ENCODE measurements at regions not wholly inside any gene's neighbourhood (a gene's known extent, or its start where the extent isn't known, plus 50 kb on each side); places are given as distances from the start of the nearest gene placed in this dataset.

DNA sequence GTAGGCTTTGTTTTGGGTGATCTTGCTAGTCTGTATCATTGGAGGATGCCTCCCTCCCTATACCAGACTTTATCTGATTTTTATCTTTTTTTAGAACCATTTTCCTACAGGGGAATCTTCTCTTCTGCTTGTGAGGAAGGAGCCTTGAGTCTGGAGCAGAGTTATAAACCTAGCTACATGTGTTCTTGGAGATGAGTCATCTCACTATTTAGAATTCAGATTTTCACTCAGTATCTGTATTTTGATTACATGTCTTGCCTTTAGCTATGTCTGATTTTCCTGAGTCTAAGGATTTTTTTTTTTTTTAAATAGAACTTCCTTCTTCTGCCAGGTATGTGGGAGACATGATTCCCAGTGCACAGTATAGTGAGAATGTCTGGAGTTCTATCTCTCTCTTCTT is 211.6 kb upstream of the MBL2 start:
- Histone ChIP-seq H4K20me1 (ENCODE audit: insufficient read depth, low read length) (no peaks in the 10 kb centered on the region), H3K36me3 (ENCODE audit: insufficient read depth, low read length) (no peaks in the 10 kb centered on the region), H3K4me3 (ENCODE audit: insufficient read depth, low read length) (no peak overlapping the region), H3K79me2 (ENCODE audit: insufficient read depth, low read length) (no peaks in the 10 kb centered on the region), H3K4me2 (ENCODE audit: insufficient read depth, low read length) (no peak overlapping the region), H2AFZ (ENCODE audit: low read length) (no peak overlapping the region), H3K27me3 (ENCODE audit: insufficient read depth, low read length) (no peaks in the 10 kb centered on the region), H3K27ac (ENCODE audit: low read depth, low read length) (no peak overlapping the region), H3K9me3 (ENCODE audit: low read depth, low read length) (no peaks in the 10 kb centered on the region), H3K4me1 (ENCODE audit: insufficient read depth, low read length) (no peaks in the 10 kb centered on the region)
- DNase-seq (ENCODE audit: insufficient read length, low spot score, missing footprints) = no peak
- TF ChIP-seq, protein P1, sequence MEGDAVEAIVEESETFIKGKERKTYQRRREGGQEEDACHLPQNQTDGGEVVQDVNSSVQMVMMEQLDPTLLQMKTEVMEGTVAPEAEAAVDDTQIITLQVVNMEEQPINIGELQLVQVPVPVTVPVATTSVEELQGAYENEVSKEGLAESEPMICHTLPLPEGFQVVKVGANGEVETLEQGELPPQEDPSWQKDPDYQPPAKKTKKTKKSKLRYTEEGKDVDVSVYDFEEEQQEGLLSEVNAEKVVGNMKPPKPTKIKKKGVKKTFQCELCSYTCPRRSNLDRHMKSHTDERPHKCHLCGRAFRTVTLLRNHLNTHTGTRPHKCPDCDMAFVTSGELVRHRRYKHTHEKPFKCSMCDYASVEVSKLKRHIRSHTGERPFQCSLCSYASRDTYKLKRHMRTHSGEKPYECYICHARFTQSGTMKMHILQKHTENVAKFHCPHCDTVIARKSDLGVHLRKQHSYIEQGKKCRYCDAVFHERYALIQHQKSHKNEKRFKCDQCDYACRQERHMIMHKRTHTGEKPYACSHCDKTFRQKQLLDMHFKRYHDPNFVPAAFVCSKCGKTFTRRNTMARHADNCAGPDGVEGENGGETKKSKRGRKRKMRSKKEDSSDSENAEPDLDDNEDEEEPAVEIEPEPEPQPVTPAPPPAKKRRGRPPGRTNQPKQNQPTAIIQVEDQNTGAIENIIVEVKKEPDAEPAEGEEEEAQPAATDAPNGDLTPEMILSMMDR (IDR thresholded peaks at IDR 0.05; ENCODE audit: extremely low read depth, low read depth, low read length) = no peak

GRCh38 chr10:52979295-52979990 is 206.9 kb upstream of the MBL2 start:
- Histone ChIP-seq H3K4me1 (ENCODE audit: insufficient read depth, low read length) (no peaks in the 10 kb centered on the region), H3K27ac (ENCODE audit: low read depth, low read length) (no peak overlapping the region), H2AFZ (ENCODE audit: low read length) (no peak overlapping the region), H3K79me2 (ENCODE audit: insufficient read depth, low read length) (no peaks in the 10 kb centered on the region), H3K27me3 (ENCODE audit: insufficient read depth, low read length) (no peaks in the 10 kb centered on the region), H3K9me3 (ENCODE audit: low read depth, low read length) (no peaks in the 10 kb centered on the region), H3K4me3 (ENCODE audit: insufficient read depth, low read length) (no peak overlapping the region), H3K4me2 (ENCODE audit: insufficient read depth, low read length) (no peak overlapping the region), H3K36me3 (ENCODE audit: insufficient read depth, low read length) (no peaks in the 10 kb centered on the region), H4K20me1 (ENCODE audit: insufficient read depth, low read length) (no peaks in the 10 kb centered on the region)
- DNase-seq (ENCODE audit: insufficient read length, low spot score, missing footprints) = no peak
- TF ChIP-seq, protein P1 (IDR thresholded peaks at IDR 0.05; ENCODE audit: extremely low read depth, low read depth, low read length) = no peak

DNA sequence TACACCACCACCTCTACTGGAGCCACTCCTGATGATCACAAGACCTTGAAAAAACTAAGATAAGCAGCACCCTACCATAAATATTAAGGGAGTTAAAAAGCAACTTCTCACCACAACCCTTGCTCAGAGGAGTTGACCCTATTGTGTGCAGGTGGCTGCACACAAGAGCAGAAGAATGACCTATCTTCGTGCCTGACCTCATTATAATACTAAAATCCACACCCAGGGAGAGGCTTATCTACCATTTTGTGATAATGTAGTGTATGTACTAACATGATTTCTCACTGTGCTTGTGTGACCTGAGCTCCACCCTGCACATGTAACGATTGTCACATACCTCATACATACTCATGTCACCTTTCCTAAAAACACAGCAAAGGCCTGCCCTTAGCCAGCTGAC is 205.0 kb upstream of the MBL2 start:
- TF ChIP-seq, protein P1 (IDR thresholded peaks at IDR 0.05; ENCODE audit: extremely low read depth, low read depth, low read length) = no peak
- H3K27ac ChIP-seq (ENCODE audit: low read depth, low read length) = no peak overlapping the region
- H3K27me3 ChIP-seq (ENCODE audit: insufficient read depth, low read length) = no peaks in the 10 kb centered on the region
- no peaks in the 10 kb centered on the region for H3K4me1 ChIP-seq (ENCODE audit: insufficient read depth, low read length)
- no peaks in the 10 kb centered on the region for H4K20me1 ChIP-seq (ENCODE audit: insufficient read depth, low read length)
- H3K4me2 ChIP-seq (ENCODE audit: insufficient read depth, low read length) = no peak overlapping the region
- H3K4me3 ChIP-seq (ENCODE audit: insufficient read depth, low read length) = no peak overlapping the region
- no peaks in the 10 kb centered on the region for H3K79me2 ChIP-seq (ENCODE audit: insufficient read depth, low read length)
- no peaks in the 10 kb centered on the region for H3K9me3 ChIP-seq (ENCODE audit: low read depth, low read length)
- H3K36me3 ChIP-seq (ENCODE audit: insufficient read depth, low read length) = no peaks in the 10 kb centered on the region
- H2AFZ ChIP-seq (ENCODE audit: low read length) = no peak overlapping the region
- DNase-seq (ENCODE audit: insufficient read length, low spot score, missing footprints) = no peak

DNA sequence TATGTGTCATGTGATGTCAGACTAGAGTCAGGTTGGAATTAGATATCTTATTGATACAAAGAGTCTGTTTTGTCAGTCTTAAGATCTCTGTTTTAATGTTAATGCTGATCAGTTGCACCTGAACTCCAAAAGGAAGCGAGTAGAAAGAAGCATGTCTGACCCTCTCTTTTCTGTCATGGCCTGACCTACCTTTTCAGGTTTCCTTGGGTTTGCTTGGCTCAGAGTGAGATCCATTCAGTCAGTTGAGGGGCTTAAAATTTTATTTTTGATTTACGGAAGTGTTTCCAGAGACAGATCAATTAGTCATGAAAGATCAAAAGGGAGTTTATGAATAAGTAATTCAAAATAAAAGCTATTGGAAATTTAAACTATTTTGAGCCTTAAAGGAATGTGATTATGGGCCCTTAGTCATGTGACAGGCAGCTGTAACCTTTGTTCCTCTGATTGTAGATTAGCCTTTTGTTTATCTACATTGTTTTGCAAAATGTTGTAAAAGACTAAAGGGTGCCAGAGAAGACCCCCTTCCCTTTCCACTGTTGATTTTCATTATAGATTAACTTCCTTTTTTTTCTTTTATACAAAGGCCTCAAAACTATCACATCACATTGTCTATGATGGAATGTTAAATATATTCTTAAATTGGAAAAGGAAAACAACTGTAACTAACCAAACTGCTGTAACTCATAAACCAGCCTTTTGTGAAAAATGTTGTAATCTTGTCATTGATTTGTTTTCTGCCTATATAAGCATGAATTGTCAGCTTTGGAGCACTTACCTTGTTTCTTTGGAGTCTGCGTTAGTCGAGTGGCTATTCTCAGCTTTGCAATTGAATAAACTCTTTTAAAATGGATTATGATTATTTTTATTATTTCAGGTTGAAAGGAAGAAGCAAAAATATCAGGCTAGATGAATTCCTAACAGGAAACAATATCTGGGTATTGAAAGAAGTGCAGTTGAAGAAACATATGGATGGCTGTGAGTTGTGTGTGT is 195.5 kb upstream of the MBL2 start:
- no peak overlapping the region for H3K4me2 ChIP-seq (ENCODE audit: insufficient read depth, low read length)
- TF ChIP-seq, protein P1 (IDR thresholded peaks at IDR 0.05; ENCODE audit: extremely low read depth, low read depth, low read length) = no peak
- H3K27ac ChIP-seq (ENCODE audit: low read depth, low read length) = no peak overlapping the region
- H3K36me3 ChIP-seq (ENCODE audit: insufficient read depth, low read length) = no peaks in the 10 kb centered on the region
- no peak for DNase-seq (ENCODE audit: insufficient read length, low spot score, missing footprints)
- no peaks in the 10 kb centered on the region for H3K4me1 ChIP-seq (ENCODE audit: insufficient read depth, low read length)
- H3K79me2 ChIP-seq (ENCODE audit: insufficient read depth, low read length) = no peaks in the 10 kb centered on the region
- no peak overlapping the region for H3K4me3 ChIP-seq (ENCODE audit: insufficient read depth, low read length)
- H3K27me3 ChIP-seq (ENCODE audit: insufficient read depth, low read length) = no peaks in the 10 kb centered on the region
- H2AFZ ChIP-seq (ENCODE audit: low read length) = no peak overlapping the region
- H4K20me1 ChIP-seq (ENCODE audit: insufficient read depth, low read length) = no peaks in the 10 kb centered on the region
- peaks cover 4% of the 10 kb centered on the region for H3K9me3 ChIP-seq (ENCODE audit: low read depth, low read length)

Measured in osteoblast (primary cell).